ENCODE measurements at regions not wholly inside any gene's neighbourhood (a gene's known extent, or its start where the extent isn't known, plus 50 kb on each side); places are given as distances from the start of the nearest gene placed in this dataset.

DNA sequence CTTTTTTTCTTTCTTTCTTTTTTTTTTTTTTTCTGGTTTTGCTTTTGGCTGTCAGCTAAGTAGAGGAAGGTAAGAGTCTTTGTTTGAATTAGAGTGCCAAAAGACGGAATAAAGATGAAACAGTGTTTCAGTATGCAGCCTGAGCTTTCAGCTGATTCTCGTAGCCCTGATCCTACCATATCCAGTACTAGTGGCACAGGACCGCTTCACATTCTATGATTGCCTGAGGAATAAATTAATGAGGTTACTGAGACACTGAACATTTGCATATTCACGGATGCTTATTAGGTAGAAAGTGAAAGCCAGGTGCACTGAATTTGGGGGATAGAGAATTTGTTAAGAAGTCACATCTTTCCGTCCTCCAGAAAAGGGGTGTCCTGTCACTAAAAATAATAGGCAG lies 421.5 kb upstream of the POU3F3 start:
- TF ChIP-seq, protein P1, sequence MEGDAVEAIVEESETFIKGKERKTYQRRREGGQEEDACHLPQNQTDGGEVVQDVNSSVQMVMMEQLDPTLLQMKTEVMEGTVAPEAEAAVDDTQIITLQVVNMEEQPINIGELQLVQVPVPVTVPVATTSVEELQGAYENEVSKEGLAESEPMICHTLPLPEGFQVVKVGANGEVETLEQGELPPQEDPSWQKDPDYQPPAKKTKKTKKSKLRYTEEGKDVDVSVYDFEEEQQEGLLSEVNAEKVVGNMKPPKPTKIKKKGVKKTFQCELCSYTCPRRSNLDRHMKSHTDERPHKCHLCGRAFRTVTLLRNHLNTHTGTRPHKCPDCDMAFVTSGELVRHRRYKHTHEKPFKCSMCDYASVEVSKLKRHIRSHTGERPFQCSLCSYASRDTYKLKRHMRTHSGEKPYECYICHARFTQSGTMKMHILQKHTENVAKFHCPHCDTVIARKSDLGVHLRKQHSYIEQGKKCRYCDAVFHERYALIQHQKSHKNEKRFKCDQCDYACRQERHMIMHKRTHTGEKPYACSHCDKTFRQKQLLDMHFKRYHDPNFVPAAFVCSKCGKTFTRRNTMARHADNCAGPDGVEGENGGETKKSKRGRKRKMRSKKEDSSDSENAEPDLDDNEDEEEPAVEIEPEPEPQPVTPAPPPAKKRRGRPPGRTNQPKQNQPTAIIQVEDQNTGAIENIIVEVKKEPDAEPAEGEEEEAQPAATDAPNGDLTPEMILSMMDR (IDR thresholded peaks at IDR 0.05): no peak
- TF ChIP-seq POLR2A (IDR thresholded peaks at IDR 0.05): no peak
